CD8-positive, alpha-beta memory T cell (primary cell): ENCODE measurements at regions not wholly inside any gene's neighbourhood (a gene's known extent, or its start where the extent isn't known, plus 50 kb on each side); places are given as distances from the start of the nearest gene placed in this dataset.

Experiments used
- CTCF ChIA-PET: fragments of 350-600 bp; sonication (Branson Sonifier 250); formaldehyde crosslinking; loops from one replicate; lab custom pipeline; 2021; ENCODE audit warnings: antibody characterized with exemption; lab: Charles Lee
- POLR2A ChIA-PET: fragments of 350-600 bp; sonication (Branson Sonifier 250); formaldehyde crosslinking; loops from one replicate; lab custom pipeline; 2021; ENCODE audit warnings: antibody characterized with exemption; lab: Charles Lee
- DNase-seq, 5 donors: peaks; one replicate each; pipeline versions ENCODE4 v3.0.0 to v3.0.0-alpha.2; 2020 to 2022; ENCODE audit warnings: mixed read lengths in 1 of 5
- H3K27ac ChIP-seq: one replicate; pipeline ENCODE4 v1.7.0; 2013; ENCODE audit warnings: low read depth, mild to moderate bottlenecking, low read length, moderate library complexity
- H3K27me3 ChIP-seq: 2 replicates; pipeline ENCODE4 v1.7.0; 2013; ENCODE audit warnings: low read length, mild to moderate bottlenecking; ENCODE audit not compliant: insufficient read depth, poor library complexity, severe bottlenecking
- H3K36me3 ChIP-seq: 2 replicates; pipeline ENCODE4 v1.7.0; 2013; ENCODE audit warnings: mild to moderate bottlenecking, low read length, moderate library complexity; ENCODE audit not compliant: insufficient read depth
- H3K4me1 ChIP-seq: 2 replicates; pipeline ENCODE4 v1.7.0; 2013; ENCODE audit warnings: mild to moderate bottlenecking, low read length, moderate library complexity; ENCODE audit not compliant: insufficient read depth
- H3K4me3 ChIP-seq: 2 replicates; pipeline ENCODE4 v1.7.0; 2013; ENCODE audit warnings: mild to moderate bottlenecking, low read length
- H3K9me3 ChIP-seq: 2 replicates; pipeline ENCODE4 v1.7.0; 2013; ENCODE audit warnings: mild to moderate bottlenecking, low read length
- H3K27ac Mint-ChIP-seq, 8 donors: one replicate each; pipeline ENCODE4 v1.8.0; 2020 to 2021; ENCODE audit warnings: mixed read lengths in 8 of 8, mild to moderate bottlenecking in 6 of 8, inconsistent platforms in 3 of 8, moderate library complexity in 3 of 8
- H3K27me3 Mint-ChIP-seq, 2 donors: one replicate each; pipeline ENCODE4 v1.8.0; 2020 to 2021; ENCODE audit warnings: mixed read lengths in 2 of 2, mild to moderate bottlenecking in 1 of 2, moderate library complexity in 1 of 2
- H3K36me3 Mint-ChIP-seq, 3 donors: one replicate each; pipeline ENCODE4 v1.8.0; 2020 to 2021; ENCODE audit warnings: mixed read lengths in 3 of 3, inconsistent platforms in 1 of 3, mild to moderate bottlenecking in 1 of 3
- H3K4me1 Mint-ChIP-seq, 3 donors: one replicate each; pipeline ENCODE4 v1.8.0; 2020 to 2021; ENCODE audit warnings: mixed read lengths in 3 of 3, inconsistent platforms in 1 of 3, mild to moderate bottlenecking in 1 of 3
- H3K4me3 Mint-ChIP-seq, 7 donors: one replicate each; pipeline ENCODE4 v1.8.0; 2020 to 2021; ENCODE audit warnings: mixed read lengths in 7 of 7, mild to moderate bottlenecking in 6 of 7, moderate library complexity in 4 of 7, inconsistent platforms in 2 of 7
- H3K9me3 Mint-ChIP-seq, 5 donors: one replicate each; pipeline ENCODE4 v1.8.0; 2020 to 2022; ENCODE audit warnings: mixed read lengths in 5 of 5, mild to moderate bottlenecking in 3 of 5, moderate library complexity in 2 of 5, inconsistent platforms in 1 of 5

DNA sequence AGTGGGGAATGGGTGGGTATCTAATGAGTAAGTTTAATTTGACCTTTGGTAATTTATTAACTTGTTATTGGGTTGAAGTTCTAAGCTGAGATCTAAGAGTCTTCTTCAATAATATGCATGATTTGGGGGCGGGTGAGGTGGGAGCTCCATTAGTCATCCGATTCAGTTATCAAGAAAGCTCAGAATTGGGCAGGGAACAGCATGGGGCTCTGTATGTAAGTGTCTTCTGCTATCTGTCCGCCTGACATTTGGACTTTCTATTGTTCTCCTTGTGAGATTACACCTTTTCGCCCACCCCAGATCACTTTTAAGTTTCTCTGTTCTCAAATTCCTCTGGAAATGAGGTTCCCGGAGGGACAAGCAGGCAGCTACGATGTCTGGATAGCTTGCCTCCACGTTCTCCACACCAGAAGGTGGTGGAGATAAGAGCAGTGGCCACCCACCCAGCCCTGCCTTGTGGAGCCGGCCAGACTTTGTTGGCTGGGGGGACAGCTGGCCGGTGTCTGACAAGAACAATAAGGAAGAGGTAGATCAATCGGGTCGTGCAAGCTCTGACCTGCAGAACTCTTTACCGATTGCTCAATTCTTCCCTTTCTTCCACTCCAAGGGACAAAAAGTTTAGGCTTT, 75.5 kb upstream of the GATA6 start:
- H3K9me3 Mint-ChIP-seq = no peaks in the 10 kb centered on the region
- H3K27me3 ChIP-seq = no peaks in the 10 kb centered on the region
- CTCF ChIA-PET = no interaction called here
- no peaks in the 10 kb centered on the region for H3K36me3 ChIP-seq
- H3K27ac ChIP-seq = peak overlapping the region; percentile 22
- H3K27ac Mint-ChIP-seq = no peak overlapping the region
- no peaks in the 10 kb centered on the region for H3K4me1 ChIP-seq
- no peak overlapping the region for H3K4me3 ChIP-seq
- no peaks in the 10 kb centered on the region for H3K4me1 Mint-ChIP-seq
- H3K36me3 Mint-ChIP-seq = no peaks in the 10 kb centered on the region
- POLR2A ChIA-PET = no interaction called here
- H3K27me3 Mint-ChIP-seq = peaks cover 4 to 32% of the 10 kb centered on the region in 2 donors
- no peak for DNase-seq
- no peaks in the 10 kb centered on the region for H3K9me3 ChIP-seq
- H3K4me3 Mint-ChIP-seq = no peak overlapping the region

- H3K36me3 Mint-ChIP-seq = no peaks in the 10 kb centered on the region
- H3K4me3 ChIP-seq = no peak overlapping the region
- no peaks in the 10 kb centered on the region for H3K27me3 ChIP-seq
- POLR2A ChIA-PET = no interaction called here
- H3K9me3 Mint-ChIP-seq = no peaks in the 10 kb centered on the region
- H3K36me3 ChIP-seq = no peaks in the 10 kb centered on the region
- peaks cover 4 to 32% of the 10 kb centered on the region in 2 donors for H3K27me3 Mint-ChIP-seq
- DNase-seq = no peak
- H3K9me3 ChIP-seq = no peaks in the 10 kb centered on the region
- H3K4me3 Mint-ChIP-seq = no peak overlapping the region
- H3K4me1 ChIP-seq = no peaks in the 10 kb centered on the region
- peak overlapping the region; percentile 22 for H3K27ac ChIP-seq
- H3K4me1 Mint-ChIP-seq = no peaks in the 10 kb centered on the region
- H3K27ac Mint-ChIP-seq = no peak overlapping the region
- CTCF ChIA-PET = no interaction called here
Observed at GRCh38 chr18:22094358-22094734, 75.0 kb upstream of the GATA6 start.

- POLR2A ChIA-PET = no interaction called here
- H3K27me3 Mint-ChIP-seq = peaks cover 6 to 37% of the 10 kb centered on the region in 2 donors
- Histone ChIP-seq H3K27me3 (no peaks in the 10 kb centered on the region), H3K4me1 (no peaks in the 10 kb centered on the region), H3K9me3 (no peaks in the 10 kb centered on the region), H3K4me3 (no peak overlapping the region), H3K36me3 (no peaks in the 10 kb centered on the region), H3K27ac (no peak overlapping the region)
- no peak overlapping the region for H3K27ac Mint-ChIP-seq
- H3K36me3 Mint-ChIP-seq = no peaks in the 10 kb centered on the region
- no peaks in the 10 kb centered on the region for H3K9me3 Mint-ChIP-seq
- no peak for DNase-seq
- no peak overlapping the region for H3K4me3 Mint-ChIP-seq
- CTCF ChIA-PET = interaction anchor here (0.9 kb wide), 1 partner anchor 10 kb away, joined by 3 read pairs; no protein-coding TSS in a partner anchor
- peaks cover 4 to 6% (median 4%) of the 10 kb centered on the region in 3 donors for H3K4me1 Mint-ChIP-seq
Observed at GRCh38 chr18:22098563-22098989, 70.8 kb upstream of the GATA6 start.

DNA sequence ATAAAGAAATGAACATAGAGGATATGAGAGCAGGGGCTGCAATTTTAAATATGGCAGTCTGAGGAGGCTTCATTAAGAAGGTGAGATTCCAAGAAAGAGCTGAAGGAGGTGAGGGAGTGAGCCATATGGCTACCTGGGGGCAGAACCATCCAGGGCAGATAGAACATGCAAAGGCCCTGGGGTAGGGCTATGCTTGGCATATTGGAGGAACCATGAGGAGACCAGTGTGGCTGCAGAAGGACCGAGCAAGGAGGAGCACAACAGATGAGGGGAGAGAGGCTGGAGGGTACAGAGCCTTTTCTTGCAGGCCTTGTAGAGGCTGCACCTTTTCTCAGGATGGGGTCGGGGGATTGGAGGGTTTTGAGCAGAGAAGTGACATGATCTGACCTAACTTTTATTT, 69.5 kb upstream of the GATA6 start:
- H3K27ac ChIP-seq = no peak overlapping the region
- Mint-ChIP-seq H3K36me3 (no peaks in the 10 kb centered on the region), H3K4me1 (peaks cover 5 to 8% (median 6%) of the 10 kb centered on the region in 3 donors), H3K27me3 (peaks cover 6 to 29% of the 10 kb centered on the region in 2 donors), H3K27ac (no peak overlapping the region), H3K9me3 (no peaks in the 10 kb centered on the region), H3K4me3 (no peak overlapping the region)
- no peaks in the 10 kb centered on the region for H3K27me3 ChIP-seq
- no peaks in the 10 kb centered on the region for H3K9me3 ChIP-seq
- no peak for DNase-seq
- H3K4me1 ChIP-seq = no peaks in the 10 kb centered on the region
- H3K4me3 ChIP-seq = no peak overlapping the region
- H3K36me3 ChIP-seq = no peaks in the 10 kb centered on the region
- ChIA-PET CTCF (no interaction called here), POLR2A (no interaction called here)

DNA sequence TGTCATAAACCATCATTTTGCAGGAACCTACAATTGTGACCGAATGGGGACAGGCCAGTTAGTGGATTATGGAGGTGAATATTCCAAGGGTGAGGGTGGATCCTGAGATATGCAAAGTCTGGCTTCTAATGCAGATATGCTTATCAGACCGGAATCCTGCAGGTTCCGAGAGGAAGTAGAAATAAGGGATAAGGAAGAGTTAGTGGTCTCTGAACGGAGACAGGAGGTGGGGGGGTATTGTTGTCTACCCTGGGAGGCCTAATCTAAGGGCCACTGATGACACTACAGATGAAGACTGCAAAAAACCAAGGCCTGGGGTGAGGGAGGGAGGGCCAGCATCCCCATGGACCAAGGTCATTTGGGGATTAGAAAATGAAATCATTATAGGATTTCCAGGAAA, 67.7 kb upstream of the GATA6 start:
- Histone ChIP-seq H3K36me3 (no peaks in the 10 kb centered on the region), H3K27me3 (no peaks in the 10 kb centered on the region), H3K4me3 (no peak overlapping the region), H3K4me1 (no peaks in the 10 kb centered on the region), H3K9me3 (no peaks in the 10 kb centered on the region), H3K27ac (no peak overlapping the region)
- Mint-ChIP-seq H3K4me3 (no peak overlapping the region), H3K9me3 (no peaks in the 10 kb centered on the region), H3K4me1 (peaks cover 5 to 8% (median 6%) of the 10 kb centered on the region in 3 donors), H3K36me3 (no peaks in the 10 kb centered on the region), H3K27me3 (peaks cover 6 to 19% of the 10 kb centered on the region in 2 donors), H3K27ac (peak overlapping the region in 1 of 8 donors; percentile 14)
- ChIA-PET CTCF (no interaction called here), POLR2A (no interaction called here)
- no peak for DNase-seq

- CTCF ChIA-PET = no interaction called here
- Mint-ChIP-seq H3K36me3 (no peaks in the 10 kb centered on the region), H3K4me1 (peaks cover 5 to 8% (median 6%) of the 10 kb centered on the region in 3 donors)
Observed at GRCh38 chr18:22102953-22103646, 66.3 kb upstream of the GATA6 start.

GRCh38 chr18:22103647-22104031, 65.8 kb upstream of the GATA6 start:
- H3K4me3 Mint-ChIP-seq = no peak overlapping the region
- CTCF ChIA-PET = no interaction called here

More at GRCh38 chr18:22102953-22103646, 66.3 kb upstream of the GATA6 start:
- H3K27me3 ChIP-seq = no peaks in the 10 kb centered on the region
- Mint-ChIP-seq H3K27me3 (peaks cover 6 to 19% of the 10 kb centered on the region in 2 donors), H3K9me3 (no peaks in the 10 kb centered on the region), H3K4me3 (no peak overlapping the region), H3K27ac (peak overlapping the region in 1 of 8 donors; percentile 57)
- H3K36me3 ChIP-seq = no peaks in the 10 kb centered on the region
- no peaks in the 10 kb centered on the region for H3K9me3 ChIP-seq
- no peak overlapping the region for H3K4me3 ChIP-seq
- no peaks in the 10 kb centered on the region for H3K4me1 ChIP-seq
- DNase-seq = no peak
- no peak overlapping the region for H3K27ac ChIP-seq
- POLR2A ChIA-PET = no interaction called here

DNA sequence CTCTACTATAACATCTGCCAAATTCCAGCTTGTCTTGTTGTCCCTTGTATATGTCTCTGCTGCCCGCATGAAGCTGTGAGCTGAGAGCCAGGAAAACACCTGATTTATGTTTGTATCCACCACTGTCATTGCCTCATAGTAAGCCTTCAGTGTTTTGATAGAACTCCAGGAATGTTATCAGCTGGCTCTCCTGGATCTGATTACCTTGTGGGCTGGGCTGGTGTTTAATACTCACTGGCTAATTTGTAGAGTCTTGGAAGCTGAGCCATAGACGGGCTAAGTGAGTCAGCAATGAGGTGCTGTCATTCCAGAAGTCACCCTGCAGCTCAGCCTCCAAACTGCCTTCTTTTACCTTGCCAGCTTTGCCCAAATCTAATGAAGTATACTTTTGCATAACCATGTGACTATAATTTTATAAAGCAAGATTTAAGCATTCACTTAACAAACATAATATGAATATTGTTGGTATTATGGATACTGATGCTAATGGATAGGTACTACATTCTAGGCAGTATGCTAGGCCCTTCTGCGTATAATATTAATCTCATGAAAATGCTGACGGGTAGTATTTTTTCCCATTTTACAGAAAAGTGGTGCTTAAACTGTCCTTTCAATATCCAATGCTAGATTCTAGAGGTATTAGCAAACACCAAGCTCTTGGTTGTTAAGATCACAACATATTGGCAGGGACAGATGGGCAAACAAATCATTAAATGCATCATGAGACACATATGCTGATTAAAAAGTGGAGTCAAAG, 62.7 kb upstream of the GATA6 start:
- Mint-ChIP-seq H3K27me3 (peaks cover 3 to 11% of the 10 kb centered on the region in 2 donors), H3K4me1 (peaks cover 5 to 8% (median 6%) of the 10 kb centered on the region in 3 donors), H3K4me3 (no peak overlapping the region), H3K27ac (no peak overlapping the region), H3K9me3 (no peaks in the 10 kb centered on the region), H3K36me3 (no peaks in the 10 kb centered on the region)
- Histone ChIP-seq H3K27me3 (no peaks in the 10 kb centered on the region), H3K27ac (no peak overlapping the region), H3K4me1 (no peaks in the 10 kb centered on the region), H3K4me3 (no peak overlapping the region), H3K36me3 (no peaks in the 10 kb centered on the region), H3K9me3 (no peaks in the 10 kb centered on the region)
- no peak for DNase-seq
- ChIA-PET CTCF (no interaction called here), POLR2A (no interaction called here)

More at GRCh38 chr18:22103647-22104031, 65.8 kb upstream of the GATA6 start:
- Histone ChIP-seq H3K4me3 (no peak overlapping the region), H3K27ac (no peak overlapping the region), H3K27me3 (no peaks in the 10 kb centered on the region), H3K36me3 (no peaks in the 10 kb centered on the region), H3K9me3 (no peaks in the 10 kb centered on the region), H3K4me1 (no peaks in the 10 kb centered on the region)
- DNase-seq = no peak
- no peak overlapping the region for H3K27ac Mint-ChIP-seq
- H3K4me1 Mint-ChIP-seq = peaks cover 5 to 8% (median 6%) of the 10 kb centered on the region in 3 donors
- no peaks in the 10 kb centered on the region for H3K9me3 Mint-ChIP-seq
- peaks cover 4 to 19% of the 10 kb centered on the region in 2 donors for H3K27me3 Mint-ChIP-seq
- POLR2A ChIA-PET = no interaction called here
- no peaks in the 10 kb centered on the region for H3K36me3 Mint-ChIP-seq
